HG03378 (cell line): ENCODE measurements at regions not wholly inside any gene's neighbourhood (a gene's known extent, or its start where the extent isn't known, plus 50 kb on each side); places are given as distances from the start of the nearest gene placed in this dataset.
A peak's percentile ranks its signal among the peaks of the same experiment; 100 is the strongest.

Source experiments
- ATAC-seq: cut with Tn5 transposase; IDR thresholded peaks from one replicate; pipeline ENCODE4 v1.9.1; 2021; ENCODE audit warnings: mild to moderate bottlenecking, moderate library complexity; ENCODE audit not compliant: unreplicated experiment

DNA sequence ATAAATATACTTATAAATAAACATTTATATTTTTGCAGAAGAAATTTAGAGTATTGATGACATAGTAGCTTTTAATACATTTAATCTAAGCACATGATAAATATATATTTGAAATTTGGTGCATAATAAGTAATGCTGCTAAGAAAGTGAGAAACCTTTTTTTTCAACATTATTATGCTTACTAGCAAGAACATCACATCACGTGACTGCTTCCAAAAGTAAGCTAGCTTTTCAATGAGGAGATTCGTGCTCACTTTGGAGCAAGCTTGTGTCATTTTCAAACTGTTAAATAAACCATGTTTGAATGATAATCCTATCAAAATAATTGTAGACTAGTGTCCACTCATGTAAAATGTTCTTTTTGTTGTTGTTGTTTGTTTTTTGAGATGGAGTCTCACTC lies 109.0 kb upstream of the SLC4A7 start:
- ATAC-seq, result no peak

DNA sequence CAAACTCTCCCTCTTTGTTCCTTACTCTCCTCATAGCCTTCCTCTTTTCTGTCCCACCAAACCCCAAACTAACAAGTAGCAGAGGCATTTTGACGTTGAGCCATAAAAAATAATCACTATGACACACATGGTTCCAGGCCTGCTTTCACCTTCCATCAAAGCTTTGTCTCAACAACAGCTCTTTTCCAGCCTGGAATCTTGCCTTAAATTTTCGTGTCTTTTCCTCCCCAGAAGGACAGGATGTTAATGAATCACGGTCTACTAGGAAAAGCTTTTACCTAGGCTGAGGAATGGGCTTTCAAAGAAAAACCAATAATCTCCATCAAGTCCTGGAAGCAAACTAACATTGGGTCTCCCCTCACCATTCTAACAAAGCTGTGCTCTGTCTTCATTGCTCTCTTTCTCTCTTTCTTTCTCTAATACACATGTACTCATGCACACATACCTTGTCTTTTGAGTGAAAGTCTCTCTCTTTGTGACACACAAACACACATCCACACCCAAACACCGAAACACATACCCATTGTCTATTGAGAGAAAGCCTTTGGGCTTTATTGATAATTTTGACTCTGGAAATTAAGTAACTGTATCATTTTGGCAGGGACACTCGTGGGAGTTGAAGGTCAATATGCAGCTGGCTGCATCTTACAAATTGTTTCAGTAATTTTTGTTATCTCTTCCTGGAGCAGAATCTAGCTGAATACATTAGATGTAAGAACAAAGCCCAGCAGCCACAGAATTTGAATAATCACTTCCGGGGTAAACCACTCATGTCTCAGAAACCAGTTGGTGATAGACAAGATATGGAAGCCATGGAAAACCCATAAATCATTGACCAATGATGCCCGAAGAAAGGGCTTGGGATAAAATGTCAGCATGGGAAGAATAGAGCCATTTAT lies 107.4 kb upstream of the SLC4A7 start:
- ATAC-seq, result peak; percentile 49

DNA sequence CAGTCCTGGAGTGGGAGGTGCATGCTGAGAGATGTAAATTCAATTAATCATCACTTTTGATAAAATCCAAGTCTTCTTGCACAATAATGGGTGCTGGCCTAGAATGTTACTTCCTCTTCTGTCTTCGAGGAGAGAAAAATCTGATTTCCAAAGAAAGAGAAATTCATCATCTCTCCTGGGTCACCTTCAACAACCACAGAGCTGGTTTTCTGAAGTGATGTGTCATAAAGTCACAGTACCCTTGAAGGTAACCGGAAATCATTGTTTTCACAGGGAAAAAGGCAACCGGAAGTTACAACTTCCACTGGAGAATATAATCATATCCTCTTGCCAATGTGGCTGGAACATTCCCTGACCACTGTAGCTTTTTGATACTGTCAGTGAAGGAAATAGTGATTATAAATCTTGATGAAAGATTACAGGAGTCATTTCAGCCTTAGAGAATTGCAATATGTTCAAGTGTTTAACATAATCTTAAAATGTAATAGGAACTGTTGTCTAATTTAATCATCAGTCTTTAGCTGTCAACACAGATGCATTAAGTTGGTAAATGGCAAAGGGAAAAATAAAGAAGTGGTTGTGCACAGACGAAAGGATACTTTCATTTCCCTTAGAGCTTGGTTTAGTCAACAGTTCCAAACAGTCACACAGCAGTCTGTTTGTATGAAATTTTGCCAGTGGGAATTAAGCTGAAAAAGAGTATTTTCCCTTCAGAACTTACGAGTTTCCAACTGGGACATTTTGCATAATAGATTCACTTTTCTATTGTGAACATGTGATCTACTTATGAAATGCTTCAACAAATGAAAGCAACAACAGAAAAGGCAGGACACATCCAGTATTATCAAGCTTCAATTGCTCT lies 106.5 kb upstream of the SLC4A7 start:
- peak; percentile 37 for ATAC-seq

DNA sequence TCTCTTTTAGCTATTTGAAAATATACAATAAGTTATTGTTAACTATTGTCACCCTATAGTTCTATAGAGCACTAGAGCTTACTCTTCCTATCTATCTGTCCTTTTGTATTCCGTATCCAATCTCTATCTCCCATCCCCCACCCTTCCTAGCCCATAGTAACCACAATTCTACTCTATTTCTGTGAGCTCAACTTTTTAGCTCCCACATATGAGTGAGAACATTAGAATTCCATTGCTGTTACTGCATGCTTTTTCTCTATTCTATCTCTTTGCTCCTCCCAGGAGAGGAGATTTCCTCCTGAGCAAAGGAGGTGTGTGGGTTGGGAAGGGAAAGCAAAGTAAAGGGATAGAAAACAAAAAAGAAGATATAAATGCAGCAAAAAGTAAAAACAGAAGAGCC lies 105.6 kb upstream of the SLC4A7 start:
- no peak for ATAC-seq

DNA sequence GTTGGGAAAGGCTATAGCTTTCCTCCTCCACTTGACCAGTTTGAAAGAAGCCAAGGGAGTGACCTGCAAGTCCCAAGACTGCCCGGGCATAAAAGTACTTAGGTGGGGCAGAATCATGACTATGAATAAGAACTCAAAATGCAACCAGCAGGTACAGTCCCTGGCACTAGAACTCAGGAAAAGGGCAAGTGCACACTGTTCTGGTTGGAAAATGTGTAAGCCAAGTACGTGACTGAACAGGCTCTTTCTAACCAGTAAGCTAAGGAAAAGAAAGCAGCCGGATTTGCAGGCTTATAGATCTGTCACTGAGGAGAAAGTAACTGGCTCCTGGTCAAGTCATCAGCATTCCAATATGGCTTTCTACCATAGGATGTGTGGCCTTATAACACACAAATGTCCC lies 101.2 kb upstream of the SLC4A7 start:
- ATAC-seq, result no peak

DNA sequence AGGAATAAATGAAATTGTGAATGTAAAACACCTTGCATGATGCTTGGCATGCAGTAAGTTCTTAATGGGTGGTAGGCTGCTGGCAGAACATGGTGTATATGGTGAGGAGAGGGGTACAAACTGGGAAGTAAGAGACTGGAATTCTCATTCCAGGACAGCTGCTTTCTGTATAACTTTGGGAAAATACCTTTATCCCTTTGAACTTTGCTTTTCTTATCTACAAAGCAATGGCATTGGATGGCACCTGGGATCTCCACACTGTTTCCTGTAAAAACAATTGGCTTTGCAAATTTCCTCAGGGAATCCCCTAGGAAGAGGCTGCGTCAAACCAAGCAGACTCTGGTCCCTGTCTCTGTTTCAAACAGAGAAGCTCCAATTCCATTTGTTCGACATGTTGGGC lies 100.7 kb upstream of the SLC4A7 start:
- ATAC-seq, result no peak

DNA sequence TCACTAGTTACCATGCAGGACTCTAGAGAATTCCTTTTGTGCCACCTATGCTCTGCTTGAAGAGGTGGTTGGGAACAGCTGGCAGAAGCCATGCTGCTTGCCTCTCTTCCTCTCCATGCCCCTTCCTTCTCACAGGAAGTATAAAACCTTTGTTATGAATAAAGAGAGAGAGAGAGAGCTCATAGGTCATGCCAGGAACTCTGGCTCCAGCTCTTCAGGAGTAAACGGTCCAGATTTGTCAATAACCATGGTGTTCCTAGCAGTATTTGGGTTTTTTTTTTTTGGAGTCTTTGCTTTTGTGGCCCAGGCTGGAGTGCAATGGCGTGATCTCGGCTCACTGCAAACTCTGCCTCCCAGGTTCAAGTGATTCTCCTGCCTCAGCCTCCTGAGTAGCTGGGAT lies 97.7 kb upstream of the SLC4A7 start:
- no peak for ATAC-seq

DNA sequence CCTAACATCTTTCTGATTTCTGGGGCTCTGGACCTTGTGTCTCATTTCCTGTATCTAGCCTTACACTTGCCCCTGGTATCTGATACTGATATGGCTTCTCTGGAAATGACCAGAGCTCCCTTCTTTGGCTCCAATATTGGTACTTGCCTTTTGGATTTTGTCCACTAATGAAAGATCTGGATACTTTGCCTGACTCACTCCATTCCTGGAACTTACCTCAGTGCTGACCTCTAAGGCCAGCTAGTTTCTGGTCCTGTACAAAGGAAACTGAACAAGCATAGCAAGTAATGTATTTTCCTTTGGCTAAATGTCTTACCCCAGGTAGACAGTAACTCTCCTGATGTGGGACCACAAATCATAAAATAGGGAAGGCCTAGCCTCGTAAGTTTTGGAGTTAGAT lies 93.8 kb upstream of the SLC4A7 start:
- ATAC-seq, result no peak

DNA sequence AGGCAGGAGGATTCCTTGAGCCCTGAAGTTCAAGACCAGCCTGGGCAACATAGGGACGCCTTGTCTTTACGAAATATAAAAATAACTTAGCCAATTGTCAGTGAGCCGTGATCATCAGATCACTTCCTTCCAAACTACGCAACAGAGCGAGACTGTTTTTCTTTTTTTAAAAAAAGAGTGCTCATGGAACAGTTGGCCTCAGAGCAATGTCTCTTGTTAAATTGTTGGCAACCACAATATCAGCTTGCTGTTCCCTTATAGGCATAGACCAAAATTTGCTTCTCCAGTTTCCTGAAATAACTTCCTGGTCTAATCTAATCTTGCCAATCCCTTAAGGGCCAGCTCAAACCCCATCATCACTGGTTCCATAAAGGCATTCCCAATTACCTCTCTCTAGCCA lies 93.3 kb upstream of the SLC4A7 start:
- no peak for ATAC-seq

DNA sequence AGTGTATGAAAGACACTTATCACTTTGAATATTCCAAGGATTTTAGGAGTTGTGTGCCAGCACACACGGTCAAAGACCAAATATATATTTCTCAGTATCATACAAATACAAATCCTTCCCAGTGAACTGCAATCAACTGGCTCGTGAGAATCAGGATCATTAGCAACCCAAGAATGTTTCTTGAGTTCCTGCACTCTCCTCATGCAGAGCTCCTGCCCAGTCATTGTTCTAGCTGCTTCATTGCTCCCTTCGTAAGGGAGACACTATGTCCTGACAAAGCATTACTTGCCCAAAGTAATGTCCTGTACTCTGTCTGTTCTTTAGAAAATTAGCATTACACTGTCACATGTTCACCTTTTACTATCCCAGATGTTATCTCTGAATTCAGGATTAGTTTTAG lies 92.0 kb upstream of the SLC4A7 start:
- ATAC-seq, result no peak

DNA sequence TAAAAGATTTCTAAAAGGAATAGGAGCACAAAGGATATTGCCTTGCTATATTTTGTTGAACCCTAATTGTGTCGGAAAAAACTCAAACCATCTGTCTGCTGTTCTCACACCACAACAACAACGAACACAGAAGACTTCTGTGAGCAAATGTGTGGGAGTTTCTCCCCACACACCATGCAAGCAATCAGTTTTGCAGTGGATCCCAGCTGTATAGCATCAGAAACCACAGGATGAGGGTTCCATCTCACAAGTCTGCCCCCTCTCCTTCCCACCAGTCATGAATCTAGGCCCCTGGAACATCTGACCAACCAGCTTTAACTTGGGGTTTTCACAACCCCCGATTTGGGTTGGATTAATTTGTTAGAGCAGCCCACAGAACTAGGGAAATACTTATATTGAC lies 91.3 kb upstream of the SLC4A7 start:
- no peak for ATAC-seq

DNA sequence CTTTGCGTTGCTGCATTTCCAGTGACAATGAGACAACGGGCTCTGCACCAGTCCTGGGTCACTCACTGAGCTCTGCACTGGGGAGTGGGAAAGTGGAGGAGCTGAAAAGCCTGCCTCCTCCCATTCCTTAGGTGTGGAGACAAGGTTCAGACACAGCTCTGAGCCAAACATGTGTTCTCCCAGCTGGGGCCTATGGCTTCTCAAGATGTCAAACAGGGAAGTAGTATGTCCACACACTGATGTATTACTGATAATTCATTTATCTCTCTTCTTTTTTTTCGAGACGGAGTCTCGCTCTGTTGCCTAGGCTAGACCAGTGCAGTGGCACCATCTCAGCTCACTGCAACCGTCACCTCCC lies 90.2 kb upstream of the SLC4A7 start:
- no peak for ATAC-seq

DNA sequence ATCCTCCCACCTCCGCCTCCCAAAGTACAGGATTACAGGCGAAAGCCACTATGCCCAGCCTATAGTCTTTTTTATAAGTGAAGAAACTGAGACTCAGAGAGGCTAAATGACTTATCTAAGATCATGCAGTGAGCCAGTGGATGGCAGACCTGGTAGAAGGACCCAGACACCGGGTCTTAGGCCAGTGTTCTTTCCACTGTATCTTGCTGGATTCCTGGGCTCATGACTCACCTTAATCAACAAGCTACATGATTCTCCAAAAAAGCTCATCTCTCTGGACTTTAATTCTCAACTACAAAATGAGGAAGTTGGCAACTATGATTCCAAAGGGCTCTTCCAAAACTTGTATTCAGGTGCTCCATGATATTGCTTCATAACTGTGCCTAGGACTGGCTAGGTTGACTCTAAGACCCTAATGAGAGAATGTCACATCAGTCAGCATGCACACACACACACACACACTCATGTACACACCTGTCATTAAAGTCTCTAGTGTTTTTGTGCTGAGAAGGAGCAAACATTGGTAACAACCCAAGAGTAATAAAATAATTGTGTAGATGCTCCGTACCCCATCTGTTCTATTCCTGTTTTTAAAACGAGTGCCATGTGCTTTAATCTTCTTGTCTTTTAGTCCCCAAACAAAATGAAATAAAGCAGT lies 89.7 kb upstream of the SLC4A7 start:
- ATAC-seq, result no peak

DNA sequence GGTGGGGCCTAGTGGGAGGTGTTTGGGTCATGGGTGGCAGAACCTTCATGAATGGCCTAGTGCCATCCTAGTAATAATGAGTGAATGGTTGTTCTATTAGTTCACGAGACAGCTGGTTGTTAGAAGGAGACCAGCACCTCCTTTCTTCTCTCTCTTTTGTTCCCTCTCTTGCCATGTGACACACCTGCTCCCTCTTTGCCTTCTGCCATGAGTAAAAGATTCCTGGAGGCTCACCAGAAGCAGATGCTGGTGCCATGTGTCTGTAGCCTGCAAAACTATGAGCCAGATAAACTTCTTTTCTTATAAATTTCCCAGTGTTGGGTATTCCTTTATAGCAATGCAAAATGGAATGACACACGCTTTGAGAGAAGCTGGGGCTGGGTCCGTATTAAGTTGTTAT lies 89.0 kb upstream of the SLC4A7 start:
- ATAC-seq, result no peak

DNA sequence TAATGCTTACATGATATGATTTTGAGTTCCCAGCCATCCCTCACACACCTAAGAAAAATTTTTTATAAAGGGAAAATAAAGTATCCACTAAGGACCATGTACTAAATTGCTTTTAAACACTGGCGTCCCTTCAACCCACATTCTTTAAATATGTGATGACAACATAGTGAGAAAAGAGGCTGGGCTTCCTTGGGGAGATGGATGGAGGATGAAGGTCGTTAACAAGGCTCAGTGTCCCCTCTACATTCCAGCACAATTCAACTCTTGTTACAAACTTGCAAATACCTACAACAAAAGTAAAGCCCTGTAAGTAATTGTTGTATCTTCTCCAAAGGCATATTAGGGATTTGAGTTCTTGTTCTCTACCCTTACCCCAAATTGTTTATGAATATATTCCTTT lies 87.2 kb upstream of the SLC4A7 start:
- ATAC-seq, result no peak

DNA sequence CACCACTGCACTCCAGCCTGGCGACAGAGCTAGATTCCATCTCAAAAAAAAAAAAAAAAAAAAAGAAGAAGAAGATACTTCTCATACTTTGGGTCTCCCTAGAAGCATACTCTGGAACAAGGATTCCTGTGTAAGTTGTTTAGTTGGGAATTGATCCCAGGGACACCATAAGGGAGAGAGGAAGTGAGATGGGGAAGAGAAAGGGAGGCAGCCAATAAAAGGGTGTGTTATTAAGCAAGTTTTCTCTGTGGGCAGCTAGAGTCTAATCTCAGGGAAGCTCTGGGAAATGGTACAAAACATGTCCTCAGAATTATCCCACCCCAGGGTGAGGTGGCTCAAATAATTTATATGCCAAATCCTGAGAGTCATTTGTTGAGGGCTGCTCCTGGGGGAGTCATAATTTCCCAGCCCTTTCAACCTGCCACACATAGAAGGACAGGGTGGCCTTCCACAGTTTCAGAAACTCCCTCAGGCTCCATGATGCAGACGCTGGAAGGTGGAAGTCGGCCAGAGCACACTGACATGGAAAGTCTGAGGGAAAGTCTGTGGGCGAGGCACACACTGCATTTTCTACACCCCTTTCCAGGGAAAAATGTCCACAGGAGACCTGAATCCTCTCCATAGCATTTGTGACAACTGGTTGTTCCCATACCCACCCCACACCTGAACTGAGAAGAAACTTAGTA lies 86.4 kb upstream of the SLC4A7 start:
- ATAC-seq, result no peak

DNA sequence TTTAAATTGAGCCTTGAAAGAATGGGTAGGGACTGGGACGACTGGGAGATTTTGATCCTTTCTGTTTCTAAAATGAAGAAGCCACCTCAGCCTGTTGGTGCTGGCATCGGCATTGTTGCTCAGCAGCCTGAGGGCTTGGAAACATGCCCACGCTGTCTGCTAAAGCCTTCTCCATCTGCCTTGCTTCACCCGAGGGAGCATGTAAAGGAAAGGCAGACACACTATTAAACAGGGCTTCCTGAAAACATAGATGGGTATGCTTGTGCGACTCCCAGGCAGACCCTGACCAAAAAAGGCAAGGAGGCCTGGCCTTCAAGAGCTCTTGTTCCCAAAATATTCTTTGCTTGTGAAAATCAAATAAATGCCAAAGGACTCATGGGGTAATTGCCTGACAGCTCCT lies 84.2 kb upstream of the SLC4A7 start:
- ATAC-seq, result no peak

DNA sequence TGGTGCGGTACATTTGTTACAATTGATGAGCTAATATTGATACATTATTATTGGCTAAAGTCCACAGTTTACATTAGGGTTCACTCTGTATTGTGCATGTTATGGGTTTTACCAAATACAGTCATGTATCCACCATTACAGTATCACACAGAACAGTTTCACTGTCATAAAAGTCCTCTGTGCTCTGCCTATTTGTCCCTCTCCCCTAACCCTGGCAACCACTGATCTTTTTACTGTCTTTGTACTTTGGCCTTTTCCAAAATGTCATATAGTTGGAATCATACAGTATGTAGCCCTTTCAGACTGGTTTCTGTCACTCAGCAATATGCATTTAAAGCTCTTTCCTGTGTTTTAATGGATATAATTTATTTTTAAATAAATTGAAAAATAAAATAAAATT lies 83.1 kb upstream of the SLC4A7 start:
- ATAC-seq, result no peak

DNA sequence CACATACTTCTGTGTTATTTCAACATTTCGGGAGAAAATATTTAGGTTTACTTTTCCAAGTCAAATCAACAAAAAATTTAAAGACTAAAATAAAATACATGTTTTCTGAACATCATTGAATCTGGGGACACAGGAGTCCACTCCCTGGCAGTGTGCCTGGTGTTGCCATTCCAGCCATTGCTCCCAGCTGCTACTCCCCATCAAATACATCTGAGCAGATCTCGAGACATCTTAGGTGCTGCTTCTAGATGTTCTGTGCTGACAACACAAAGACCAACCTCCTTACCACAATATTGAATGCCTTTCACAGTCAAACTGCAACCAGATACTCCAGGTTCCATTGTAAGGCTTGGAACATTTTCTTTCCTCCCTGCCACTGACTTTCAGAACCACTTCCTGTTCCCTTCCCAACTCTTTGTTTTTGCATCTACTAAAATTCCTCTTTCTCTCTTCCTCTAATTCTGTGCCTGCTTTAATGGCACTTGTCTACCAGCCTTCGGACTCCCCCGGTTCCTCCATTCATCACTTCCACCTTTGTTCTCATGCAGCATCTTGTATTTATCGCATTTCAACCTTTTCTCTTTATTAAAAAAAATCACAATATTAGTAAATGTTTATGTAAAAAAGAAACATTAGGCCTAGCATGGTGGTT lies 81.1 kb upstream of the SLC4A7 start:
- ATAC-seq, result no peak

DNA sequence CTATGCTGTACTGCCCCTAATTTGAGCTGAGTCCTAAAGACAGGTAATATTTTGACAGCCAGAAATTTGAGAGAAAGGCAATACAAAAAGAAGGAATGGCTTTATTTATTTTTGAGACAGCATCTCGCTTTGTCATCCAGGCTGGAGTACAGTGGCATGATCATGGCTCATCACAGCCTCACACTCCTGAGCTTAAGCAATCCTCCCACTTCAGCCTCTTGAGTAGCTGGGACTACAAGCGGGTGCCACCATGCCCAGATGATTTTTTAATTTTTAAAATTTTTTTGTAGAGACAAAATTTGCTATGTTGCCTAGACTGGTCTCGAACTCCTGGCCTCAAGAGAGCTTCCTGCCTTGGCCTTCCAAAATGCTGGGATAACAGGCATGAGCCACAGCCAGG lies 77.4 kb upstream of the SLC4A7 start:
- ATAC-seq, result no peak
